ENCODE measurements at regions not wholly inside any gene's neighbourhood (a gene's known extent, or its start where the extent isn't known, plus 50 kb on each side); places are given as distances from the start of the nearest gene placed in this dataset.

GRCh38 chr18:28777756-28778155 lies 600.8 kb upstream of the CDH2 start:
- Mint-ChIP-seq H3K9me3 (ENCODE audit: insufficient read depth) (no peaks in the 10 kb centered on the region), H3K4me1 (no peaks in the 10 kb centered on the region), H3K27me3 (no peaks in the 10 kb centered on the region), H3K27ac (no peak overlapping the region), H3K4me3 (no peak overlapping the region)
- TF ChIP-seq CTCF (IDR thresholded peaks at IDR 0.05) (no peak), EZH2 (IDR thresholded peaks at IDR 0.05; ENCODE audit: borderline replicate concordance, insufficient read depth, low read depth, low read length, poor library complexity, severe bottlenecking) (no peak)
- Histone ChIP-seq H3K36me3 (replicated peaks in 1 of 2; ENCODE audit: control extremely low read depth in 1 of 2, control insufficient read depth in 1 of 2, extremely low read depth in 1 of 2, insufficient read depth in 2 of 2, low read length in 1 of 2) (no peaks in the 10 kb centered on the region), H3K27me3 (replicated peaks in 1 of 4; ENCODE audit: control extremely low read depth in 1 of 4, control insufficient read depth in 3 of 4, insufficient read depth in 4 of 4, low read length in 3 of 4) (no peaks in the 10 kb centered on the region), H4K20me1 (ENCODE audit: control insufficient read depth, insufficient read depth, low read length, poor library complexity, severe bottlenecking) (no peaks in the 10 kb centered on the region), H3K79me2 (ENCODE audit: control insufficient read depth, insufficient read depth, low read length) (no peaks in the 10 kb centered on the region), H3K27ac (ENCODE audit: low read length in 2 of 2) (no peak overlapping the region), H3K9me3 (ENCODE audit: control extremely low read depth in 1 of 3, control insufficient read depth in 2 of 3, insufficient read depth in 1 of 3, low read length in 2 of 3) (peaks cover 0 to 1% (median 0%) of the 10 kb centered on the region in 3 donors), H3K4me2 (replicated peaks; ENCODE audit: low read depth, low read length, poor library complexity, severe bottlenecking) (no peak overlapping the region), H3K4me3 (ENCODE audit: control extremely low read depth in 1 of 5, extremely low read depth in 1 of 5, insufficient read depth in 1 of 5, low read depth in 2 of 5, low read length in 4 of 5) (no peak overlapping the region), H3K9ac (ENCODE audit: low read length) (no peak overlapping the region), H2AFZ (ENCODE audit: insufficient read depth, low read depth, low read length, poor library complexity, severe bottlenecking) (no peak overlapping the region), H3K4me1 (ENCODE audit: control insufficient read depth in 2 of 2, insufficient read depth in 2 of 2, low read length in 2 of 2) (no peaks in the 10 kb centered on the region)
- ChIA-PET CTCF (interaction anchor here (0.6 kb wide), 1 partner anchor 1170 kb away, joined by 3 read pairs; no protein-coding TSS in a partner anchor), POLR2A (no interaction called here)
- ATAC-seq (ENCODE audit: low read depth) (no peak), DNase-seq (no peak)
- WGBS (ENCODE audit: insufficient coverage), result no CpG with 5 or more reads among the region's 1 CpG
- intact Hi-C loops (cut with micrococcal nuclease), result no loop called here

GRCh38 chr18:28771849-28772248 lies 594.9 kb upstream of the CDH2 start:
- H3K9ac ChIP-seq (ENCODE audit: low read length), result no peak overlapping the region
- H4K20me1 ChIP-seq (ENCODE audit: control insufficient read depth, insufficient read depth, low read length, poor library complexity, severe bottlenecking), result no peaks in the 10 kb centered on the region
- DNase-seq (no peak), ATAC-seq (ENCODE audit: low read depth) (no peak)
- no peak overlapping the region for H3K4me3 ChIP-seq (ENCODE audit: control extremely low read depth in 1 of 5, extremely low read depth in 1 of 5, insufficient read depth in 1 of 5, low read depth in 2 of 5, low read length in 4 of 5)
- no peaks in the 10 kb centered on the region for H3K9me3 ChIP-seq (ENCODE audit: control extremely low read depth in 1 of 3, control insufficient read depth in 2 of 3, insufficient read depth in 1 of 3, low read length in 2 of 3)
- H3K27ac Mint-ChIP-seq, result no peak overlapping the region
- ChIA-PET POLR2A (no interaction called here), CTCF (no interaction called here)
- H2AFZ ChIP-seq (ENCODE audit: insufficient read depth, low read depth, low read length, poor library complexity, severe bottlenecking), result no peak overlapping the region
- no peaks in the 10 kb centered on the region for H3K36me3 ChIP-seq (replicated peaks in 1 of 2; ENCODE audit: control extremely low read depth in 1 of 2, control insufficient read depth in 1 of 2, extremely low read depth in 1 of 2, insufficient read depth in 2 of 2, low read length in 1 of 2)
- no peaks in the 10 kb centered on the region for H3K9me3 Mint-ChIP-seq (ENCODE audit: insufficient read depth)
- H3K4me2 ChIP-seq (replicated peaks; ENCODE audit: low read depth, low read length, poor library complexity, severe bottlenecking), result no peak overlapping the region
- H3K27ac ChIP-seq (ENCODE audit: low read length in 2 of 2), result no peak overlapping the region
- H3K27me3 ChIP-seq (replicated peaks in 1 of 4; ENCODE audit: control extremely low read depth in 1 of 4, control insufficient read depth in 3 of 4, insufficient read depth in 4 of 4, low read length in 3 of 4), result no peaks in the 10 kb centered on the region
- no peaks in the 10 kb centered on the region for H3K27me3 Mint-ChIP-seq
- H3K4me1 Mint-ChIP-seq, result no peaks in the 10 kb centered on the region
- WGBS (ENCODE audit: insufficient coverage), result no CpG with 5 or more reads among the region's 3 CpGs
- H3K79me2 ChIP-seq (ENCODE audit: control insufficient read depth, insufficient read depth, low read length), result no peaks in the 10 kb centered on the region
- TF ChIP-seq EZH2 (IDR thresholded peaks at IDR 0.05; ENCODE audit: borderline replicate concordance, insufficient read depth, low read depth, low read length, poor library complexity, severe bottlenecking) (no peak), CTCF (IDR thresholded peaks at IDR 0.05) (no peak)
- H3K4me3 Mint-ChIP-seq, result no peak overlapping the region
- H3K4me1 ChIP-seq (ENCODE audit: control insufficient read depth in 2 of 2, insufficient read depth in 2 of 2, low read length in 2 of 2), result no peaks in the 10 kb centered on the region
- intact Hi-C loops (cut with micrococcal nuclease), result no loop called here

Measured in B cell (primary cell).